Tibial nerve (tissue), 3 donors: ENCODE measurements at regions not wholly inside any gene's neighbourhood (a gene's known extent, or its start where the extent isn't known, plus 50 kb on each side); places are given as distances from the start of the nearest gene placed in this dataset.

Experiments used
- POLR2A ChIP-seq, 2 donors: fragments of 450-650 bp; IDR thresholded peaks; one replicate each; pipeline ENCODE4 v1.6.1; 2017; ENCODE audit warnings: antibody characterized with exemption in 2 of 2, mild to moderate bottlenecking in 2 of 2, moderate library complexity in 2 of 2
- TF ChIP-seq, protein P1 (sequence below), 5 experiments: fragments of 200-600 bp in 3 of 5; fragments of 450-650 bp in 2 of 5; sonication (generic) in 3 of 5; IDR thresholded peaks; one replicate each; pipeline ENCODE4 v1.5.1; 2016 to 2019; ENCODE audit warnings: antibody characterized with exemption in 5 of 5, mild to moderate bottlenecking in 3 of 5, moderate library complexity in 2 of 5

DNA sequence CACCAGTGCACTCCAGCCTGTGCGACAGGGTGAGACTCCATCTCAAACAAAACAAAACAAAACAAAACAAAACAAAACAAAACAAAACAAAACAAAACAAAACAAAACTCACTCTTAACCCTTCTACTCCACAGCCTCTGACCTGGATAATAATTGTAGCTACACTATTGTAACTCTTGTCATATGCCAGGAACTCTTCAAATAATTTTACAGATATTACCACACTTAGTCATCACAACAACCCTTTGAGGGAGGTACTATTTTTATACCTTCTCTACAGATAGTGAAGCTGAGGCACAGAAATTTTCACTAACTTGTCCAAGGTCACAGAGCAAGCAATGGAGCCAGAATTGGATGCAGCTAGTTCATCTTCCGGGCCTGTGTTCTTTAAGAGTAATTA is 547.8 kb downstream of the ADGRL2 start:
- TF ChIP-seq, protein P1, sequence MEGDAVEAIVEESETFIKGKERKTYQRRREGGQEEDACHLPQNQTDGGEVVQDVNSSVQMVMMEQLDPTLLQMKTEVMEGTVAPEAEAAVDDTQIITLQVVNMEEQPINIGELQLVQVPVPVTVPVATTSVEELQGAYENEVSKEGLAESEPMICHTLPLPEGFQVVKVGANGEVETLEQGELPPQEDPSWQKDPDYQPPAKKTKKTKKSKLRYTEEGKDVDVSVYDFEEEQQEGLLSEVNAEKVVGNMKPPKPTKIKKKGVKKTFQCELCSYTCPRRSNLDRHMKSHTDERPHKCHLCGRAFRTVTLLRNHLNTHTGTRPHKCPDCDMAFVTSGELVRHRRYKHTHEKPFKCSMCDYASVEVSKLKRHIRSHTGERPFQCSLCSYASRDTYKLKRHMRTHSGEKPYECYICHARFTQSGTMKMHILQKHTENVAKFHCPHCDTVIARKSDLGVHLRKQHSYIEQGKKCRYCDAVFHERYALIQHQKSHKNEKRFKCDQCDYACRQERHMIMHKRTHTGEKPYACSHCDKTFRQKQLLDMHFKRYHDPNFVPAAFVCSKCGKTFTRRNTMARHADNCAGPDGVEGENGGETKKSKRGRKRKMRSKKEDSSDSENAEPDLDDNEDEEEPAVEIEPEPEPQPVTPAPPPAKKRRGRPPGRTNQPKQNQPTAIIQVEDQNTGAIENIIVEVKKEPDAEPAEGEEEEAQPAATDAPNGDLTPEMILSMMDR (IDR thresholded peaks at IDR 0.05), result no peak
- TF ChIP-seq POLR2A (IDR thresholded peaks at IDR 0.05), result no peak
